HUDEP-2 (cell line): ENCODE measurements at regions not wholly inside any gene's neighbourhood (a gene's known extent, or its start where the extent isn't known, plus 50 kb on each side); places are given as distances from the start of the nearest gene placed in this dataset.

ENCODE experiments used
- DNase-seq, 76 experiments: peaks; one replicate each; lab custom pipeline; 2025; ENCODE audit not compliant: unreplicated experiment in 76 of 76; lab: John Stamatoyannopoulos, UW

- peak in 1 of 76 experiments; percentile 9 for DNase-seq
Measured at GRCh38 chr14:22422238-22422637, 166.8 kb downstream of the DAD1 start.

DNA sequence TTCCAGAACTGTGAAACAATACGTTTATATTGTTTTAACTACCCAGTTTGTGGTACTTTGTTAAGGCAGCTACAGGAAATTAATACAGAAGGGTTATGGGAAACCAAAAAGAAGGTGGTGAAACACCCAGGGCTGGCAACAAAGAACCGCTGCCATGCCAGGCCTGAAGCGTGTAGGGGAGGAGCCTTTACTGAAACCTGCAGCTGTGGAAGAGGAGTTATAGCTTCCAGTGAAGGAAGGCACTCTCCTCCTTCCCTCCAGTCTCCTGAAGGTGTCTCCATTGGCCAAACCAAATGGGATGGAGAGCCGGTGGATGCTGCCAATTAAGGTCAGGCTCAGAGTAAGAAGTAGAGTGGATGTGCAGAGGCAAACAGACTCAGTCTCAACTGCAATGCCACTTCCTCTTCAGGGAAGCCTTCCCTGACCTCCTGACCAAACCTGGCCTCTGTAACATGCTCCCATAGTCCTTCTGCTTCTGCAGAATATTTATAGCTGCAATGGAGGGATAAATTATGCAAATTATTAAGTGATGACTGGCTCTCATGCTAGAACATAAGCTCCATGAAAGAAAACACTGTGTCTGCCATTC lies 168.3 kb downstream of the DAD1 start:
- no peak for DNase-seq

DNA sequence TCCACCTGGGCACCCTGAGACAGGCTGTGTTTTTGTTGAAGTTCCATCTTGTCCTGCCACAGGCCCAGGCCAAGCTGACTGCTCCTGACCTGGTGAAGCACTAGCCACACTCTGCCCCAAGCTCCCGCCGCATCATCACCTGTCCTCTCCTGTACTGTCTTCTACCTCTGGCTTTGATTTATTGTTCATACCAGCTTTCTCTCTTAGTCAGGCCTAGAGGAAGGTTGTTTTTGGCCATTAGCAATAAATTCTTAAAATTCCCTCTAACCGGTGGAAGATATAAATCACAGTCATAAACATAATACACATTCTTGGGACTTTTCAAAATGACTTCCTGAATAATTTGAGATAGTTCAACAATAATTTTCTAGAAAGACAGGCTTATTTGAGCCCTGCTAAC lies 169.4 kb downstream of the DAD1 start:
- DNase-seq, result no peak

GRCh38 chr14:22418631-22419030 lies 170.4 kb downstream of the DAD1 start:
- no peak for DNase-seq

GRCh38 chr14:22417914-22418313 lies 171.1 kb downstream of the DAD1 start:
- no peak for DNase-seq

- DNase-seq, result no peak
Measured at GRCh38 chr14:22416193-22416592, 172.8 kb downstream of the DAD1 start.

DNA sequence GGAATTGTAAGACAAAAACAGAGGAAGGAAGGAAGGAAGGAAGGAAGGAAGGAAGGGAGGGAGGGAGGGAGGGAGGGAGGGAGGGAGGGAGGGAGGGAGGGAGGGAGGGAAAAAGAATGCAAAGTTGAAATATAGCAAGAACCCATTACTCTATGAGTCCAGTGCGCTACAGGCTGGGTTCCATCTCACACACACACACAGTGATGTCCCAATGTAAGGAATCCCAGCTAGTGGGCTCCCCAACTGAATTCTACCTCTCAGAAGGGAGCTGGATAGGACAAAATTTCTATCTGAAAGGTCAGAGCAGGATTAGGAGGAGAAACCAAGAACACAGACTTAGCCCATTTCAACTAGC lies 173.4 kb downstream of the DAD1 start:
- DNase-seq, result no peak

DNA sequence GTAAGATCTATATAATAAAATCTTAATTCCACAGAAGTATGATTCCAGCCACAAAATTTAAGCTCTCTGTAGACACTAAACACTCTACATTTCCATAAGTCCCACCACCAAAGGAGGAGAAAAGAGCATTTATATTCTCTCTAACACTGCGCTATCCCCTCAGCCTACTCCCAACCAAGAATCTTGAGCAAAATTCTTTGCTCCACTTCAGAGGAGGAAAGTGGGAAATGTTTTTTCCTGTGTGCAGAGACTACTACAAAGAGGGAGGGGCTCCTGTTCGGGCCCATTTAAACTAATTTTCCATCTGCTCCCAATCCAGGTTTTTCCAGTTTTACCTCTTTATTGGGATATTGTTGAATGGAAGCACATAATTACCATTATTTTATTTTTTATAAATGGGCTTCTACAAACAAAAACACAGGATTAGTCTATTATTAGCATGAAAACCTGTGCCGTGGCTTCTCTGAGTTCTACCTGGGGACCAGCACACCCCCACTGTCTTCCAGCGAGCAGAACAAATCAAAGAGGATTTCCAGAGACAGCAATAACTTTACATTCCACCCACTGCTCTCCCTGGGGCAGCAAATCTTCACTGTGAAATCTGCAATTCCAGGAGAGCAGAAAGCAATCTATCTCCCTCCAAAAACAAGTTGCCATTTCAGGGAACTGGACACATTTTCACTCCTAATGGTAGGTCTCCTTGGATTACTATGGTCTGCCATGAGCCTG lies 174.0 kb downstream of the DAD1 start:
- no peak for DNase-seq

- DNase-seq, result no peak
Measured at GRCh38 chr14:22412926-22413411, 176.1 kb downstream of the DAD1 start.

- DNase-seq, result no peak
Measured at GRCh38 chr14:22411398-22412055, 177.5 kb downstream of the DAD1 start.

GRCh38 chr14:22410497-22410896 lies 178.5 kb downstream of the DAD1 start:
- no peak for DNase-seq

DNA sequence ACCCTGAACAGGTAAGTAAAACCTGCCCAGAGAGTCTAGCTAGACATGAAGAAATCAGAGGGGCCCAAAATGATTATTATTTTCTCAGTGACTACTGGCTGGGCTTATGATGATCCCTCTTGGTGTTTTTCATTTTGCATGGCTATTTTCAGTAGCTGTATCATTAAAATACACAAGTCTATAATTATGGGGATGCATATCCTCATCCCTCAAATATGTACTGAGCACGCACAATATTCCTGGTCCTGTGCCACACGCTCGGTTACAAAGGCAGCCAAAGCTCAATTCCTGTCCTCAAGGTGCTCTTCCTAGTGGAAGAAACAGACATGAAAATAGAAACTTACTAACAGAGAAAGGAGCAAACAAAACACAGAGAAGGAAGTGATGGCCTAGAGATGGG lies 180.0 kb downstream of the DAD1 start:
- no peak for DNase-seq

DNA sequence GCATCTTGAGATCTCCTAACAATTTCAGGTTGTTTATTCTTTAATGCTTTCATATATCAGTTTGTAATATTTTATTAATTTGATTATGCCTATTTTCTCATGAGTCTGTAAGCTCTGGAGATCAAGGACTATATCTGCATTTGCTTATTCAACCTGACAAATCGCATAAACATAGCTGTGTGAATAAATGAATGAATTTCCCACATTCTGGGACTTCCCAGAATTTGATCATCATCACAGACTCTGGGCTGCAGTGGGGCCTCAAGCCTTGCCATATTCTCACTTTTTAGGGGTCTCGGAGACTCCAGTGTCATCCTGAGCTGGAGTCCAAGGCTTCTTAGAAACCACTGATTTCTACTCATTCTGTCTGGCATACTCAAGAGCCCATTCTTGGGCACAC lies 180.5 kb downstream of the DAD1 start:
- DNase-seq, result no peak

DNA sequence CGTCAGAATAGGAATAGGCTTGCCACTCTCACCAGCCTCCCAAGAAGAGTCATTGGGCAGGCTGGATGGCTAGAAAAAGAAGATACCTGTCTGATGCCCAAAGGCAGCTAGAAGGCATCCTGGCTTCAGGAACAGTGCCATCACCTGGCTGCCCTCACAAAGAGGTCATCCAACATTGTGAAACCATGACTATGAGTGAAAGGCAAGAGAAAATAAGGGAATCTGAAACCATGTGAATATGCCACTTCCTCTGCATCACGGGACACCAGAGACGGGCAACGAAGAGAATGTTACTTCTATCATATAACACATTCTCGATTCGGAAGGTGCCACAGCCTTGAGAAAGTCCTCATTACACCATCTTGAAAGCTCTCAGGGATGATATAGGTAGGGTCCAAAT lies 182.0 kb downstream of the DAD1 start:
- no peak for DNase-seq

DNA sequence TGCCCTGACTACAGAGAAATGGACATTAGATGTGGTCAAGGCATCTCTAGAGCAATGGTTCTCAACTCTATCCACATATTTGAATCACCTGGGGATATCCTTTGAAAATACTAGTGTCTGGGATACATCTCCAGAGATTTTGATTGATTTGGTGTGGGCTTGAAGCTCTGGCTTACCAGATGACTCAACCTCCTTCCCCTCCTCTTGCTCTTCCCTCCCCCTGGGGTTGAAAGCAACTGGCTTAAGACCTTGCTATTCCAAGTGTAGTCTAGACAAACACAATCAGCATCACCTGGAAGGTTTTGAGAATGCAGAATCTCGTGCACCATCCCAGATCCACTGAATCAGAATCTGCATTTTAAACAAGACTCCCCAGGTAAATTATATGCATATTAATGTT lies 183.8 kb downstream of the DAD1 start:
- DNase-seq, result no peak

DNA sequence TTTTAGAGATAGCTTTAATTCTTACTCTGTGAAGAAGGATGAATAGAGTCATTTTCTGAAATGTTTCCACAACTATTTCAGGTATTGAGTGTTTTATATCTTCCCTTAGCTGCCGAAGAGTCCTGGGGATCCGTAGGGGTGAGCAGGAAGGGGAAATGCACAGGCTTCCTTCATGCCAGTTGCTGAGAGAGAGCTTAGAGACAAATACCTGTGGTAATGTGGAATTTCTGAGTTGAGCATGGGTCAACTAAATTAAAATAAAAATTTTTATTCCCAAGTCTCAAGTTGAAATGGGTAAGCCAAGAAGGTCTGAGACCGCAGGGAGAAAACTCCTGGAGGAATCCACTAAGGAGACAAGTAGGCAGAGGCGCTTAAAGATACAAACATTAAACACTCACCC lies 185.7 kb downstream of the DAD1 start:
- DNase-seq, result no peak

- no peak for DNase-seq
Measured at GRCh38 chr14:22400655-22401259, 188.3 kb downstream of the DAD1 start.

DNA sequence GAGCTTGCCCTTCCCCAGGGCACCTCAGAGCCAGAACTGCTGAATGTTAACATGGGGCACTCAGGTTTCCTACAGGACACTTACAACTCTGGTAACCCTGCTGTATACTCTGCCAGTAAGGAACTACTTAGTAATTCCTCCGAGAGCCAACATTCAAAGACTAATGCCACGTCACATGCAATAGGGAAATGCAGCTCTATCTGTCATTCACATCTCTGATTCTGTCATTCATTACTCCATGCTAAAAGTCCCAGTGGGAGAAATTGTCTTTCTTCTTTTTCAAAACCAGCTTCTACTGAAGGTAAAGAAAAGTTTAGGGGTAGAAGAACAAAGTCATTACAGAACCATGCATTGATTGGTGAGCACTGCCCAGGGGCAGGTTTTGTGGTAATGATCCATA lies 189.2 kb downstream of the DAD1 start:
- DNase-seq, result no peak

GRCh38 chr14:22397221-22397737 lies 191.7 kb downstream of the DAD1 start:
- DNase-seq, result no peak

DNA sequence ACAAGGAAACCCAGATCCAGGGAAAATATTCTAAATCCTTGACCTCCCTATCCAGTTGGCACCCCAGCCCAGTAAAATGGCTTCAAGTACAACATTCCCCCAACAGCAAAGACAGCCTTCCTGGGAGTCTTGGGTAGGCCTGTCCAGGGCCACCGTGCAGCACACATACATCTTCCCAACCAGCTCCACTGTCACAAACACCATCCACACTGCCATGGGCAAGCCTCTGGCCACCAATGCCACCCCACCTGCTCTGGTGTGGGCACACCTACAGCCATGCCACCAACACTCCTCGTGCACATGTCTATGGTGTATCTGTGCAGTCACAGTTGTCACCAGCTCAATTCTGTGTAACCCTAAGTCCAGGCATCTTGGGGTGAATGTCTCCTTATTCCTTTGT lies 193.2 kb downstream of the DAD1 start:
- no peak for DNase-seq

- DNase-seq, result no peak
Measured at GRCh38 chr14:22394616-22395015, 194.4 kb downstream of the DAD1 start.
